DOHH2 (cell line): ENCODE measurements at regions not wholly inside any gene's neighbourhood (a gene's known extent, or its start where the extent isn't known, plus 50 kb on each side); places are given as distances from the start of the nearest gene placed in this dataset.

ENCODE experiments used
- CTCF ChIP-seq: fragments of 200-600 bp; sonication (generic); IDR thresholded peaks from one replicate; pipeline ENCODE4 v1.5.1; 2014; ENCODE audit warnings: antibody characterized with exemption, mild to moderate bottlenecking, low read depth, low read length; ENCODE audit not compliant: poor library complexity, severe bottlenecking
- EZH2phosphoT487 ChIP-seq: fragments of 200-600 bp; sonication (generic); IDR thresholded peaks from 2 replicates; pipeline ENCODE4 v1.6.1; 2017; ENCODE audit warnings: borderline replicate concordance, mild to moderate bottlenecking, antibody characterized with exemption, low read length, moderate library complexity, mixed read lengths

DNA sequence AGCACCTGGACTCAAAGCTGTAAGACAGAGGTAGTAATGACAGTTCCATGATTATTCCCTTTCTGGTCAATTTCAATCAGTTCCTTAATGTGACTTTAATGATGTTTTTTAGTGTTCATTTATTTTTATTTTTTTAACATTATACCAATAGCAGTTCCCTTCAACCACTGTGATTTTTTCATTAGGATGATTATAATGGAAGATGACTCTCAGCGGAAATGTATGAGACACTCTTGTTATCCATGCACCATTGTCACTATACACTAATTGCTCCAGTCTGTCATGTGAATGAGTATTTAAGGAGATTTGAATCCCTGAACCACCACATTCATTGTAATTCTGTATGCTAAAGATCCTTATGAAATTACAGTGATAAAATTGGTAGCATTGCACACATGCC is 2102.3 kb upstream of the AGA start:
- no peak for TF ChIP-seq CTCF
- no peak for TF ChIP-seq EZH2phosphoT487
